ENCODE measurements at regions not wholly inside any gene's neighbourhood (a gene's known extent, or its start where the extent isn't known, plus 50 kb on each side); places are given as distances from the start of the nearest gene placed in this dataset.

DNA sequence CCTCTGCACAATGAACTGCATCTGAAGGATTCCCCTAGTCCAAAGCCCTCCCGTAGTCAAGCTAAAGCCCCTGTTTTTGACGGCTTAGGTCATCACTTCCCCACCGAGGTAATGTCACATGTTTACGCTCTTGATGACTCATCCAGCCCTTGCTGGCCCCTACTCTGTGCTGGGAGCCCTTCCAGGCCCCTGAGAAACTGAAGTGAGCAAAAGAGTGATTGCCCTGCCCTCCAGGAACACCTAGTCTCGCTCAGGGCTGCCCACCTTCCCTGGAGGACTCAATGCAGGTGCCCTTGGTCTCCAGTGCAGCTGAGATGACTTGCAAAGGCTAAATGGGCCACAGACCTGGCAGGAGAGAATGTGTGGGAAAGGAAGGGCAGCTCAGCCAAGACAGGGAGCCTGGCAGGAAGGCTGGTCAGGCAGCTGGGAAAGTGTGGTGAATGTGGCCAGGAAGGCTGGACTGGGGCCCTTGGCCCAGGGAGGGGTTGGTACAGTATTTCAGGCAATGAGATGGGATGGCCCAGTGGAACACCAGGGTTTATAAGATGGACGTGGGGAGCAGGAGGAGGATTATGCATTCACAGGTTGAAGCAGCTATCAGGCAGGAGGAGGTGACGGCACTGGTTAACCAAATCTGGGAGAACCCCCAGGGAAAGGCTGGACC lies 345.6 kb downstream of the NPHP4 start:
- TF ChIP-seq POLR2A (IDR thresholded peaks at IDR 0.05) = no peak
- TF ChIP-seq, protein P1, sequence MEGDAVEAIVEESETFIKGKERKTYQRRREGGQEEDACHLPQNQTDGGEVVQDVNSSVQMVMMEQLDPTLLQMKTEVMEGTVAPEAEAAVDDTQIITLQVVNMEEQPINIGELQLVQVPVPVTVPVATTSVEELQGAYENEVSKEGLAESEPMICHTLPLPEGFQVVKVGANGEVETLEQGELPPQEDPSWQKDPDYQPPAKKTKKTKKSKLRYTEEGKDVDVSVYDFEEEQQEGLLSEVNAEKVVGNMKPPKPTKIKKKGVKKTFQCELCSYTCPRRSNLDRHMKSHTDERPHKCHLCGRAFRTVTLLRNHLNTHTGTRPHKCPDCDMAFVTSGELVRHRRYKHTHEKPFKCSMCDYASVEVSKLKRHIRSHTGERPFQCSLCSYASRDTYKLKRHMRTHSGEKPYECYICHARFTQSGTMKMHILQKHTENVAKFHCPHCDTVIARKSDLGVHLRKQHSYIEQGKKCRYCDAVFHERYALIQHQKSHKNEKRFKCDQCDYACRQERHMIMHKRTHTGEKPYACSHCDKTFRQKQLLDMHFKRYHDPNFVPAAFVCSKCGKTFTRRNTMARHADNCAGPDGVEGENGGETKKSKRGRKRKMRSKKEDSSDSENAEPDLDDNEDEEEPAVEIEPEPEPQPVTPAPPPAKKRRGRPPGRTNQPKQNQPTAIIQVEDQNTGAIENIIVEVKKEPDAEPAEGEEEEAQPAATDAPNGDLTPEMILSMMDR (IDR thresholded peaks at IDR 0.05) = no peak
- ATAC-seq (no peak), DNase-seq (no peak)
- Histone ChIP-seq H3K27ac (no peak overlapping the region), H3K36me3 (no peaks in the 10 kb centered on the region), H3K27me3 (no peaks in the 10 kb centered on the region), H3K4me1 (no peaks in the 10 kb centered on the region), H3K4me3 (no peak overlapping the region), H3K9me3 (no peaks in the 10 kb centered on the region)
- intact Hi-C loops (cut with DNase I) = no loop called here
- 45% methylated on average over 6 of the region's 7 CpGs for WGBS (ENCODE audit: insufficient coverage, low coverage, low lambda C conversion rate, missing lambda C conversion rate)

DNA sequence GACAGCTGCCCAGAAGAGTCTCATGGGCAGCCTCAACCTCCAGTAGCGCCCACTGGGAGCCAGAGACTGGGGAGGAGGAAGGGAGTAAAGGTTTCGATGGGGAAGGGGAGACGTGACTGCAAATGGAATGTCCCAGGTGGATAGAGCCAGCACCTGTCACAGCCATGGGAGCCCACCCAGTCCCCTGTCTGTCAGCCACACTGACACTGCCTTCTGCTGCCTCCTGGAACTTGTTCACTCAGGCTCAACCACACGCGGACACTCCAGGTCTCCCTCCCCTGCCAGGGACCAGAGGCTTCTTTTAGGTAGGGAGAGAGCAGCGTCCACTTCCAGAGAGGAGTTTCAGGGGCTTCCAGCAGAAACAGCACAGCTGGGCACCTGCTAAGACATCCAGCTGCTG lies 346.3 kb downstream of the NPHP4 start:
- DNase-seq (no peak), ATAC-seq (no peak)
- H3K9me3 ChIP-seq = no peaks in the 10 kb centered on the region
- TF ChIP-seq POLR2A (IDR thresholded peaks at IDR 0.05) = no peak
- intact Hi-C loops (cut with DNase I) = no loop called here
- H3K27me3 ChIP-seq = no peaks in the 10 kb centered on the region
- no peak overlapping the region for H3K4me3 ChIP-seq
- H3K4me1 ChIP-seq = no peaks in the 10 kb centered on the region
- WGBS (ENCODE audit: insufficient coverage, low coverage, low lambda C conversion rate, missing lambda C conversion rate) = 69% methylated on average over 2 of the region's 6 CpGs
- H3K27ac ChIP-seq = no peak overlapping the region
- H3K36me3 ChIP-seq = no peaks in the 10 kb centered on the region

DNA sequence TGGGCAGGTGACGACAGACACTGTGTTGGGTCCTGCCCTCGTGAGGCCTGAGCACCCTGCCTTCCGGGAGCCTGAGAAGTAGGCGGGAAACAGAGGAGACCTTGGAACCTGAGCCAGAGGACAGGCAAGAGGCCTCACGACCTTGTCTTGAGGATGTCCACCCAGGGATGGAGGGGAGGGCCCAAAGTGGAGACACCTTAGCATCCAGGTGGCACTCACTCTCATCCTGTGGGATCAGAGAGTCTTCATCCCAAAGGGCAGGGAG lies 347.2 kb downstream of the NPHP4 start:
- H3K27me3 ChIP-seq = no peaks in the 10 kb centered on the region
- H3K9me3 ChIP-seq = no peaks in the 10 kb centered on the region
- H3K4me3 ChIP-seq = no peak overlapping the region
- 100% methylated on average over 1 of the region's 5 CpGs for WGBS (ENCODE audit: insufficient coverage, low coverage, low lambda C conversion rate, missing lambda C conversion rate)
- ATAC-seq = no peak
- intact Hi-C loops (cut with DNase I) = no loop called here
- no peaks in the 10 kb centered on the region for H3K36me3 ChIP-seq
- no peak for DNase-seq
- TF ChIP-seq, protein P1 (IDR thresholded peaks at IDR 0.05) = no peak
- no peak for TF ChIP-seq POLR2A (IDR thresholded peaks at IDR 0.05)
- no peaks in the 10 kb centered on the region for H3K4me1 ChIP-seq
- H3K27ac ChIP-seq = no peak overlapping the region

GRCh38 chr1:5644281-5645134 lies 347.7 kb downstream of the NPHP4 start:
- no peak overlapping the region for H3K27ac ChIP-seq
- no peaks in the 10 kb centered on the region for H3K4me1 ChIP-seq
- WGBS (ENCODE audit: insufficient coverage, low coverage, low lambda C conversion rate, missing lambda C conversion rate) = 57% methylated on average over 7 of the region's 12 CpGs
- no peaks in the 10 kb centered on the region for H3K9me3 ChIP-seq
- TF ChIP-seq, protein P1 (IDR thresholded peaks at IDR 0.05) = no peak
- TF ChIP-seq POLR2A (IDR thresholded peaks at IDR 0.05) = no peak
- no peaks in the 10 kb centered on the region for H3K36me3 ChIP-seq
- no peaks in the 10 kb centered on the region for H3K27me3 ChIP-seq
- ATAC-seq (no peak), DNase-seq (no peak)
- intact Hi-C loops (cut with DNase I) = no loop called here
- H3K4me3 ChIP-seq = no peak overlapping the region

GRCh38 chr1:5643360-5644107 lies 348.7 kb downstream of the NPHP4 start:
- Histone ChIP-seq H3K4me3 (no peak overlapping the region), H3K27me3 (no peaks in the 10 kb centered on the region), H3K9me3 (no peaks in the 10 kb centered on the region), H3K27ac (no peak overlapping the region), H3K36me3 (no peaks in the 10 kb centered on the region), H3K4me1 (no peaks in the 10 kb centered on the region)
- DNase-seq (no peak), ATAC-seq (peak in 1 of 4 donors; percentile 30)
- intact Hi-C loops (cut with DNase I) = no loop called here
- 61% methylated on average over 4 of the region's 15 CpGs for WGBS (ENCODE audit: insufficient coverage, low coverage, low lambda C conversion rate, missing lambda C conversion rate)
- TF ChIP-seq, protein P1 (IDR thresholded peaks at IDR 0.05) = no peak
- TF ChIP-seq POLR2A (IDR thresholded peaks at IDR 0.05) = no peak

Data from right lobe of liver (tissue), 6 donors.